GM18858 (cell line): ENCODE measurements at regions not wholly inside any gene's neighbourhood (a gene's known extent, or its start where the extent isn't known, plus 50 kb on each side); places are given as distances from the start of the nearest gene placed in this dataset.

Experiments used
- ATAC-seq: cut with Tn5 transposase; IDR thresholded peaks from one replicate; pipeline ENCODE4 v1.9.1; 2021; ENCODE audit not compliant: unreplicated experiment

DNA sequence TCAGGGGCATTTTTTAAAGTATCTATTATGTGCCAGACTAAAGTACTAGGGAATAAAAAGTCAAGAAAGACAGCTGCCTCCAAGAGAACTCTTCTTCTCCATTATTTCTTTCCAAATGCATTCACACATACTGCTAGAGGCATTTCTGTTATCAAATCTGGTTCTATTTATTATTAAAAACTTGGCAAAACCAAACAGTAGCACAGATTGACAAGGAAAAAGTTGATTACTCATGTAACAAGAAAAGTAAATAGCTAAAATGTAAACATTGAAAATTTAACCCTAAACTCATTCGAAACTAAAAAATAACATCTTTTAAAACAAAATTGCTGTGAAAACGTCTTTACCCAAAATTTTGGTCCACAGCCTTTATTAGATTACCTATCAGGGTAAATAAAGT lies 132.9 kb upstream of the GUCY1A2 start:
- ATAC-seq, result no peak

GRCh38 chr11:107140983-107141382 lies 122.7 kb upstream of the GUCY1A2 start:
- no peak for ATAC-seq

GRCh38 chr11:107139396-107139795 lies 121.1 kb upstream of the GUCY1A2 start:
- no peak for ATAC-seq

- no peak for ATAC-seq
Measured at GRCh38 chr11:107136892-107137291, 118.6 kb upstream of the GUCY1A2 start.

GRCh38 chr11:107131756-107132155 lies 113.5 kb upstream of the GUCY1A2 start:
- no peak for ATAC-seq

DNA sequence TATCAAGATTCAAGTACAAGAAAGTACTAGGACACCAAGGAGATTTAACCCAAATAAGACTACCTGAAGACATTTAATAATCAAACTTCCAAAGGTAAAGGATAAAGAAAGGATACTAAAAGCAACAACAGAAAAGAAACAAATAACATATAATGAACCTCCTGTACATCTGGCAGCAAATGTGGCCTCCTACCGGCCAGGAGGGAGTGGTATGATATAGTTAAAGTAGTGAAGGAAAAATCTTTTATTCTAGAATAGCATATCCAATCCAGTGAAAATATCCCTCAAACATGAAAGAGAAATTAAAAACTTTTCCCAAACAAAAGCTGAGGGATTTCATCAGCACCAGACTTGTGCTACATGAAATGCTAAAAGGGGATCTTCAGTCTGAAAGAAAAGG lies 104.7 kb upstream of the GUCY1A2 start:
- no peak for ATAC-seq

DNA sequence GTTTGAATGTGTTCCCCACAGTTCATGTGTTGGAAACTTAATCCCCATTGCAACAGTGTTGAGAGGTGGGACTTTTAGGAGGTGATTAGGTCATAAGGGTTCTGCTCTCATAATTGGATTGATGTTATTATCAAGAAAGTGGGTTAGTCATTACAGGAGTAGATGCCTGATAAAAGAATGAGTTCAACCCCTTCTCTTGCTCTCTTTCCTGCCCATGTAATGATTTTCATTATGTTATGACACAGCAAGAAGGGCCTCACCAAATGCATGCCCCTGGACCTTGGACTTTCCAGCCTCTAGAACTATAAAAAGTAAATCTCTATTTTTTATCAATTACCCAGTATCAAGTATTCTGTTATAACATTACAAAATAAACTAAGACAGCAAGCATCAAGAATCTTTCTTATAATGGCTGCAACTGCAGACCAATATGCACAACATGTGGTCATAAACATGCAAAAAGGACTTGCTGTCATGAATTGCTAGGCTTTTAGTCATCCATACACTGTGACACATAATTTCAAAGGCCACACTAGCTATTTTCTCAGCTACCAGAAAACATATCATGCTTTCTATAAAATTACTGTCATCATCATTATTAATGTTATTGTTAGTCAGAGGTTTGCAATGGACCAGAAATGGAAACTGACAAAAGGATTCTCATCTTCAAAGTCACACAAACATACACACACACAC lies 99.9 kb upstream of the GUCY1A2 start:
- ATAC-seq, result no peak

- no peak for ATAC-seq
Measured at GRCh38 chr11:107116358-107116757, 98.1 kb upstream of the GUCY1A2 start.

GRCh38 chr11:107102692-107103477 lies 84.6 kb upstream of the GUCY1A2 start:
- ATAC-seq, result no peak

DNA sequence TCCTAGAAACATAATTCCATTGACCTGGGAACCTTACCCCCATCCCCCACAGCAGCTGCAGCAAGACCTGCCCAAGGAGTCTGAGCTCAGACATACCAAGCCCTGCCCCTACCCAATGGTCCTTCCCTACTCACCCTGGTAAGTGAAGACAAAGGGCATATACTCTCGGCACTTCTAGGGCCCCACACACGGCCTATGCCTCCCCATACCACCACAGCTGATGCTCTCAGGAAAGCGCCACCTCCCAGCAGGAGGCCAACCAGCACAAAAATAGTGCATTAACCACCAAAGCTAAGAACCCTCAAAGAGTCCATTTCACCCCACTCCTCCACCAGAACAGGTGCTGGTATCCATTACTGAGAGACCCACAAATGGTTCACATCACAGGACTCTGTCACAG lies 74.4 kb upstream of the GUCY1A2 start:
- no peak for ATAC-seq

GRCh38 chr11:107078375-107078774 lies 60.1 kb upstream of the GUCY1A2 start:
- no peak for ATAC-seq

- no peak for ATAC-seq
Measured at GRCh38 chr11:107076832-107077231, 58.6 kb upstream of the GUCY1A2 start.

- no peak for ATAC-seq
Measured at GRCh38 chr11:107071129-107071528, 52.9 kb upstream of the GUCY1A2 start.
